ENCODE measurements at regions not wholly inside any gene's neighbourhood (a gene's known extent, or its start where the extent isn't known, plus 50 kb on each side); places are given as distances from the start of the nearest gene placed in this dataset.

- no peak overlapping the region for H3K4me3 ChIP-seq
- TF ChIP-seq POLR2A (IDR thresholded peaks at IDR 0.05) (no peak), CTCF (IDR thresholded peaks at IDR 0.05) (no peak), POLR2AphosphoS5 (IDR thresholded peaks at IDR 0.05) (no peak)
- H3K27me3 ChIP-seq, result no peaks in the 10 kb centered on the region
- no peaks in the 10 kb centered on the region for H3K36me3 ChIP-seq
- H3K27ac ChIP-seq, result no peak overlapping the region
- H3K9me3 ChIP-seq, result peaks cover 14 to 30% of the 10 kb centered on the region in 2 donors
- intact Hi-C loops (cut with DNase I; ENCODE audit: low total_unique reads), result no loop called here
- no peak for DNase-seq (ENCODE audit: low spot score in 2 of 2)
- H3K4me1 ChIP-seq, result no peaks in the 10 kb centered on the region
Observed at GRCh38 chr6:93040375-93040774, 379.0 kb downstream of the EPHA7 start.

GRCh38 chr6:93036835-93037234, 382.5 kb downstream of the EPHA7 start:
- TF ChIP-seq POLR2A (IDR thresholded peaks at IDR 0.05) (no peak), POLR2AphosphoS5 (IDR thresholded peaks at IDR 0.05) (no peak), CTCF (IDR thresholded peaks at IDR 0.05) (no peak)
- intact Hi-C loops (cut with DNase I; ENCODE audit: low total_unique reads), result loop anchor here (5.0 kb wide), 1 partner anchor 105 kb away; no protein-coding TSS in a partner anchor
- Histone ChIP-seq H3K27ac (no peak overlapping the region), H3K4me3 (no peak overlapping the region), H3K27me3 (no peaks in the 10 kb centered on the region), H3K36me3 (no peaks in the 10 kb centered on the region), H3K4me1 (no peaks in the 10 kb centered on the region), H3K9me3 (peaks cover 14 to 30% of the 10 kb centered on the region in 2 donors)
- no peak for DNase-seq (ENCODE audit: low spot score in 2 of 2)

DNA sequence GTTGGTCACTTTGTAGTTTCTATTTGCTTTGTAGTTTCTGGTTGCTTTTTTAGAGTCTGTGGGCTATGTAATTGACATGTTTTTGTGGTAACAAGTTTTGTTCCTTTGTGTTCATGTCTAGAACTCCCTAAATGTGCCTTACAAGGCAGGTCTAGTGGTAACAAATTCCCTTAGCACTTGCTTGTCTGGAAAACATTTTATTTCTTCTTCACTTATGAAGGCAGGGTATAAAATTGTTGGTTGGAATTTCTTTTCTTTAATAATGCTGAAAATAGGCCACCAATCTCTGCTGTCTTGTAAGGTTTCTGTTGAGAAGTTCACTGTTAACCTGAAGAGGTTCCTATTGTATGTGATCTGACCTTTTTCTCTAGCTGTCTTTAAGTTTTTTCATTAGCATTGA, 383.6 kb downstream of the EPHA7 start:
- Histone ChIP-seq H3K27me3 (no peaks in the 10 kb centered on the region), H3K36me3 (no peaks in the 10 kb centered on the region), H3K4me3 (no peak overlapping the region), H3K9me3 (peaks cover 14 to 30% of the 10 kb centered on the region in 2 donors), H3K4me1 (no peaks in the 10 kb centered on the region), H3K27ac (no peak overlapping the region)
- intact Hi-C loops (cut with DNase I; ENCODE audit: low total_unique reads), result loop anchor here (5.0 kb wide), 1 partner anchor 103 kb away; no protein-coding TSS in a partner anchor
- TF ChIP-seq POLR2A (IDR thresholded peaks at IDR 0.05), result no peak
- no peak for TF ChIP-seq POLR2AphosphoS5 (IDR thresholded peaks at IDR 0.05)
- TF ChIP-seq CTCF (IDR thresholded peaks at IDR 0.05), result no peak
- DNase-seq (ENCODE audit: low spot score in 2 of 2), result no peak

DNA sequence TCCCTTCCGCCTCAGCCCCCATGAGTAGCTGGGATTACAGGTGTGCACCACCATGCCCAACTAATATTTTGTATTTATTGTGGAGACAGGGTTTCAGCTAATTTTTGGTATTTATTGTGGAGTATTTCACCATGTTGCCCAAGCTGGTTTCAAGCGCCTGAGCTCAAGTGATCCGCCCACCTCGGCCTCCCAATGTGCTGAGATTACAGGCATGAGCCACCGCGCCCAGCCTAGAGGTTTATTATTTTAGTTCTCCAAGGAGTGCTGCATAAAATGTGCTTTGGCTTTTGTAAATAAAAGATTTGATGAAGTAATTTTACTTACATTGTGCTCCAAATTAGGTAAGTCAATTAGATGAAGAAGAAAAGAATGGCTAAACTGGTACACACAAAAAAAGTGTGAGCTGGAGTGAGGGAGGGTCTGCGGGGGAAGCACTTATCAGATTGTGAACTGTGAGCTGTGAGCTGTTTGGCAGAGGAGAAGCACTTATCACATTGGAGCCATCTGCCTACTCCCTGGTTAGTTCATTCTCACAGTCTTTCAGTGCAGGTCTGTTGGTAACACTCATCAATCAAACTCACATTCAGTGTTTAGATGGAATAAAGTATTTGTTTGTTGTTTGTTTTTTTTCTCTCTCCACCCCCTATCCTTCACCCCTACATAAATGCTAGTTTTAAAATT, 398.0 kb downstream of the EPHA7 start:
- no peak for DNase-seq (ENCODE audit: low spot score in 2 of 2)
- intact Hi-C loops (cut with DNase I; ENCODE audit: low total_unique reads), result no loop called here

More for the DNA sequence above, 398.0 kb downstream of the EPHA7 start:
- H3K27ac ChIP-seq, result no peak overlapping the region
- no peaks in the 10 kb centered on the region for H3K27me3 ChIP-seq
- no peak overlapping the region for H3K4me3 ChIP-seq
- H3K36me3 ChIP-seq, result no peaks in the 10 kb centered on the region
- no peaks in the 10 kb centered on the region for H3K4me1 ChIP-seq
- no peaks in the 10 kb centered on the region for H3K9me3 ChIP-seq
- no peak for TF ChIP-seq CTCF (IDR thresholded peaks at IDR 0.05)
- no peak for TF ChIP-seq POLR2A (IDR thresholded peaks at IDR 0.05)
- TF ChIP-seq POLR2AphosphoS5 (IDR thresholded peaks at IDR 0.05), result no peak

All from breast epithelium (tissue), 4 donors.